ENCODE measurements at regions not wholly inside any gene's neighbourhood (a gene's known extent, or its start where the extent isn't known, plus 50 kb on each side); places are given as distances from the start of the nearest gene placed in this dataset.

DNA sequence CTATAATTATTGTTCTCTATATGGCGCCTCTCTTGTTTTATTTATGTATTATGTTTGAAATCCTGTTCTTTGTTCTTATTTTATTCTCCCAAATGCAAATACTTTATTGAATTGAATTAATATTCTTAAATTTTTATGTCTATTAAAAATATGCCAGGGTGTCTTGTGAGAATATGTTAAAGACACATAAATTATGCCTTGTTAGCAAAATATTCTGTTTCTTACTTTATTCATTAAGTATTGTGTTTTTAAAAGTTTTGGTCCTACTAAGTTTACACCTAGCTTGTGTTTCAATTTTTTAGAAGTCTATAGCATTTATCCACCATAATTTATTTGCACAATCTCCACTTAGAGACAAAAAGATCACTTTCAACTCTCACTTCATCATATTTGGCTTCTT lies 741.5 kb upstream of the SLC39A10 start:
- Histone ChIP-seq H3K4me3 (ENCODE audit: low read depth, low read length) (no peak overlapping the region), H3K36me3 (ENCODE audit: control insufficient read depth, insufficient read depth, low read length) (no peaks in the 10 kb centered on the region), H3K4me1 (no peaks in the 10 kb centered on the region), H3K9me3 (no peaks in the 10 kb centered on the region), H3K27me3 (replicated peaks; ENCODE audit: control insufficient read depth, insufficient read depth, low read length) (no peaks in the 10 kb centered on the region)
- H3K9me3 Mint-ChIP-seq (ENCODE audit: unreplicated experiment), result no peaks in the 10 kb centered on the region
- H3K4me1 Mint-ChIP-seq (ENCODE audit: low read depth, unreplicated experiment), result no peaks in the 10 kb centered on the region
- no peak for DNase-seq
- BruUV-seq (replicated peaks), result no TSS peak
- ChIA-PET POLR2A (no interaction called here), CTCF (no interaction called here)
- H3K27me3 Mint-ChIP-seq (ENCODE audit: insufficient read depth, unreplicated experiment), result no peaks in the 10 kb centered on the region
- no peak overlapping the region for H3K4me3 Mint-ChIP-seq (ENCODE audit: unreplicated experiment)
- no peaks in the 10 kb centered on the region for H3K36me3 Mint-ChIP-seq (ENCODE audit: insufficient read depth, unreplicated experiment)
- no peak overlapping the region for H3K27ac Mint-ChIP-seq (ENCODE audit: unreplicated experiment)
- intact Hi-C loops (cut with micrococcal nuclease; ENCODE audit: unreplicated experiment), result no loop called here
- TF ChIP-seq, protein P1, sequence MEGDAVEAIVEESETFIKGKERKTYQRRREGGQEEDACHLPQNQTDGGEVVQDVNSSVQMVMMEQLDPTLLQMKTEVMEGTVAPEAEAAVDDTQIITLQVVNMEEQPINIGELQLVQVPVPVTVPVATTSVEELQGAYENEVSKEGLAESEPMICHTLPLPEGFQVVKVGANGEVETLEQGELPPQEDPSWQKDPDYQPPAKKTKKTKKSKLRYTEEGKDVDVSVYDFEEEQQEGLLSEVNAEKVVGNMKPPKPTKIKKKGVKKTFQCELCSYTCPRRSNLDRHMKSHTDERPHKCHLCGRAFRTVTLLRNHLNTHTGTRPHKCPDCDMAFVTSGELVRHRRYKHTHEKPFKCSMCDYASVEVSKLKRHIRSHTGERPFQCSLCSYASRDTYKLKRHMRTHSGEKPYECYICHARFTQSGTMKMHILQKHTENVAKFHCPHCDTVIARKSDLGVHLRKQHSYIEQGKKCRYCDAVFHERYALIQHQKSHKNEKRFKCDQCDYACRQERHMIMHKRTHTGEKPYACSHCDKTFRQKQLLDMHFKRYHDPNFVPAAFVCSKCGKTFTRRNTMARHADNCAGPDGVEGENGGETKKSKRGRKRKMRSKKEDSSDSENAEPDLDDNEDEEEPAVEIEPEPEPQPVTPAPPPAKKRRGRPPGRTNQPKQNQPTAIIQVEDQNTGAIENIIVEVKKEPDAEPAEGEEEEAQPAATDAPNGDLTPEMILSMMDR (IDR thresholded peaks at IDR 0.05; ENCODE audit: insufficient read depth in 1 of 2, low read depth in 1 of 2, low read length in 1 of 2, severe bottlenecking in 1 of 2, unreplicated experiment in 1 of 2), result no peak

DNA sequence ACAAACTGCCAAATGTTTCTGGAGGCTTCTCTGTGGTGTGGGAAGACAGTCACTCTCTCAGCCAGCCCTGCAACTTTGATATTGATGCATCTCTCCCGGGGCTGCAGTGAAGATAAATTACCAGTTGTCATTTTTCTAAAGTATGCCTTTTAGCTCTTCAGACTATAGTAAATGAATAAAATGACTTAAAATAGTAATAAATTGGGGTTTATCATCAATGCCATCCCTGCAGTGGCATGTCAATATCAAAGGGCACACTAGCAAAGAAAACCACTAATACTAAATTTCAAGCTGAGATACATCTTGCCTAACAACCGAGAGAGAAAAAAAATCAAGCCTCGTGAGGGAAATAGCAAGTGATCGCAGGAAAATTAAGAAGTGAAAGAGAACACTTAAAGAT lies 749.5 kb upstream of the SLC39A10 start:
- no peak for DNase-seq
- CTCF ChIA-PET, result no interaction called here
- H3K4me1 Mint-ChIP-seq (ENCODE audit: low read depth, unreplicated experiment), result no peaks in the 10 kb centered on the region
- H3K4me1 ChIP-seq, result no peaks in the 10 kb centered on the region
- no peaks in the 10 kb centered on the region for H3K9me3 ChIP-seq
- intact Hi-C loops (cut with micrococcal nuclease; ENCODE audit: unreplicated experiment), result no loop called here
- no peak overlapping the region for H3K27ac Mint-ChIP-seq (ENCODE audit: unreplicated experiment)
- H3K4me3 ChIP-seq (ENCODE audit: low read depth, low read length), result no peak overlapping the region
- H3K27me3 Mint-ChIP-seq (ENCODE audit: insufficient read depth, unreplicated experiment), result no peaks in the 10 kb centered on the region
- H3K27me3 ChIP-seq (replicated peaks; ENCODE audit: control insufficient read depth, insufficient read depth, low read length), result no peaks in the 10 kb centered on the region
- no peak overlapping the region for H3K4me3 Mint-ChIP-seq (ENCODE audit: unreplicated experiment)
- TF ChIP-seq, protein P1 (IDR thresholded peaks at IDR 0.05; ENCODE audit: insufficient read depth in 1 of 2, low read depth in 1 of 2, low read length in 1 of 2, severe bottlenecking in 1 of 2, unreplicated experiment in 1 of 2), result no peak
- BruUV-seq (replicated peaks), result no TSS peak
- no peaks in the 10 kb centered on the region for H3K36me3 Mint-ChIP-seq (ENCODE audit: insufficient read depth, unreplicated experiment)
- no peaks in the 10 kb centered on the region for H3K9me3 Mint-ChIP-seq (ENCODE audit: unreplicated experiment)
- POLR2A ChIA-PET, result no interaction called here
- H3K36me3 ChIP-seq (ENCODE audit: control insufficient read depth, insufficient read depth, low read length), result no peaks in the 10 kb centered on the region

DNA sequence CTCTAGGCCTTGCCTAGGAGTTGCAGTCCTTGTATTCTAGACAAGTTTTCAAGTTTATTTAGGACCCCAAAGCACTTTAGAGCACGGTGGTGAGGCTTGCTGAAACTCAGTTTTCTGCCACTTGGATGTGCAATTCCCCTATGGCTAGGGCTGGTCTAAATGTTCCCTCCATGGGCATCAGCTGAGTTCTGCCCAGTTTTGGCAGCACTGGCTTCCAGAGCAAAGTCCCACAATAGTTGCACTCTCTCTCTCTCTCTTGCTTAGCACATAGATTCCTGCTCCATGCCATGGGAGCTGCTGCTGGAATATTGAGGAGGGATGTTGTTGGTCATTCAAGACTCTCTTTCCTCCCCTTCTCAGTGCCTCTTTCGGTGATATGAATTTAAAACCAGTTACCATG lies 760.2 kb upstream of the SLC39A10 start:
- Histone ChIP-seq H3K4me3 (ENCODE audit: low read depth, low read length) (no peak overlapping the region), H3K36me3 (ENCODE audit: control insufficient read depth, insufficient read depth, low read length) (no peaks in the 10 kb centered on the region), H3K9me3 (no peaks in the 10 kb centered on the region), H3K27me3 (replicated peaks; ENCODE audit: control insufficient read depth, insufficient read depth, low read length) (no peaks in the 10 kb centered on the region), H3K4me1 (no peaks in the 10 kb centered on the region)
- no peak for DNase-seq
- CTCF ChIA-PET, result no interaction called here
- POLR2A ChIA-PET, result no interaction called here
- no peak overlapping the region for H3K27ac Mint-ChIP-seq (ENCODE audit: unreplicated experiment)
- no peaks in the 10 kb centered on the region for H3K36me3 Mint-ChIP-seq (ENCODE audit: insufficient read depth, unreplicated experiment)
- intact Hi-C loops (cut with micrococcal nuclease; ENCODE audit: unreplicated experiment), result no loop called here
- H3K4me3 Mint-ChIP-seq (ENCODE audit: unreplicated experiment), result no peak overlapping the region
- H3K27me3 Mint-ChIP-seq (ENCODE audit: insufficient read depth, unreplicated experiment), result peaks cover 3% of the 10 kb centered on the region
- no TSS peak for BruUV-seq (replicated peaks)
- TF ChIP-seq, protein P1 (IDR thresholded peaks at IDR 0.05; ENCODE audit: insufficient read depth in 1 of 2, low read depth in 1 of 2, low read length in 1 of 2, severe bottlenecking in 1 of 2, unreplicated experiment in 1 of 2), result no peak
- H3K9me3 Mint-ChIP-seq (ENCODE audit: unreplicated experiment), result no peaks in the 10 kb centered on the region
- no peaks in the 10 kb centered on the region for H3K4me1 Mint-ChIP-seq (ENCODE audit: low read depth, unreplicated experiment)
